Activated CD4-positive, alpha-beta T cell treated with anti-CD3 and anti-CD28 coated beads, Interleukin-10, Interleukin-2, amounts not matched to agents 100 ng/mL and 50 ng/mL, durations not matched to agents 16 hours and 8 hours (primary cell): ENCODE measurements at regions not wholly inside any gene's neighbourhood (a gene's known extent, or its start where the extent isn't known, plus 50 kb on each side); places are given as distances from the start of the nearest gene placed in this dataset.
"Not testable (repeated sequence)": the region's sequence is repeated elsewhere in the genome, so short reads cannot be mapped to it uniquely, and the experiment has no call there.

Source experiments
- DNase-seq: peaks from one replicate; pipeline ENCODE4 v3.0.0-alpha.2; 2020

- no peak for DNase-seq
Observed at GRCh38 chr11:98625526-98625925, 395.2 kb upstream of the CNTN5 start.

DNA sequence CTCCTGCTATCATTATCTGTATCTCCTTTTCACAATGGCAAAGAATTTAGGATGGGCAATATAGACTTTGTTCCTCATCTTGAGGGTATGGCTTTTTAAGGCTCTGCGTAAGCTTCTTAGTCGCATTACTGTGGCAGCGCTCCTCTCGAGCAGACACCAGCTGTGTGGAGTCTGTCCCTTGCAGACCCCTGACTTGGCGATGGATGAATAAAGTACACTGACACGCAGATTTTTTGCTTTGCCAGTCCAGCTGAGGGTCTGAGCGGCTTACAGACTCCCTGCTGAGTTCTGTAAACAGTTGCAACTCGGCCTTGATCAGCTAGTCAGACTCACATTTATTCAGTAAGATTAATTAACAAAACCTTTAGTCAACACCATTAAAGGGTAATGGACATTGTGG is 390.0 kb upstream of the CNTN5 start:
- DNase-seq, result no peak

- DNase-seq, result no peak
Observed at GRCh38 chr11:98657711-98658110, 363.0 kb upstream of the CNTN5 start.

GRCh38 chr11:98659431-98659830 is 361.3 kb upstream of the CNTN5 start:
- DNase-seq, result no peak

DNA sequence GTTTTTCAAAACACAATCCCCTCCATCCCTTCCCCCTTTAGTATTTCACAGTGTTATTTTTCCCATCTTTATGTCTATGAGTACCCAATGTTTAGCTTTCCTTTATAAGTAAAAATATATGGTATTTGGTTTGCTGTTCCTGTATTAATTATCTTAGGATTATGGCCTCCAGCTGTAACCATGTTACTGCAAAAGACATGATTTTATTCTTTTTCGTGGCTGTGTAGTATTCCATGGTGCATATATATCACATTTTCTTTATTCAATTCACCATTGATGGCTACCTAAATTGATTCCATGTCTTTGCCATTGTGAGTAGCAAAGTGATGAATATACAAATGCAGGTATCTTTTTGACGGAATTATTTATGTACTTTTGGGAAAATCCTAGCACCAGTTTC is 346.4 kb upstream of the CNTN5 start:
- DNase-seq, result no peak

GRCh38 chr11:98679673-98680072 is 341.1 kb upstream of the CNTN5 start:
- DNase-seq, result no peak

- no peak for DNase-seq
Observed at GRCh38 chr11:98701541-98701940, 319.2 kb upstream of the CNTN5 start.

DNA sequence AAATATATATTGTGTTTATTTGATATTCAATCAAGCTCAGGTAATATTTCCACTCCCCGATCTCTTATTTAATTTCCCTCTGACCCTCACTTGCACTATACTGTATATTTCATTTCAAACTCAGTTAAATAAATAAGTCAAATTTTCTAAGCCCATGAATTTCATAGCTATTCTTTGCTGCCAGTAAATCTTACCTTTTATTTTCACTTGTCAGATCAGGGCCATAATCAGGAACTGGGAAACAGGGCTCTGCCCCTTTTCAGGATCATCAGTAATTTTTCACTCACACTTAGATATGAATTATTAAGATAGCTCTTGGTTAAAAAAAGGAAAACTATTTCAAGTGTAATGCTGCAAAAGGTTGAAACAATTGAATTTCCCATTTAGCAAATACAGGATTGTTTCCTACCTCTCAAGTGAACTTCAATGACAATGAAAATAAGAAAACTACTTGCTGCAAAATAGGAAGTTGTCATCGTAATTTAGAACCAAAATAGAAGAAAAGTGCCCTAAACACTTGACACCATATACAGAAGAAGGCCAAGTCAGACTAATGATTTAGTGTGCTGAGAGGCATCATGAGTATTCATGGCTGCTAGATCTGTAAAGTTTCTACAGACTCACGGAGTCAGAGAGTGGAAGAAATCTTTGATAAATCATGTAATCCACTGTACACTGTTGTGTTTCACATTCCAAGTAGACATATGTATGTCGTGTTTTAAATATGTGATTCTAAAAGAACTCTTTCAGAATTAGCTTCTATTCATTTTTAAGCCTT is 316.8 kb upstream of the CNTN5 start:
- DNase-seq, result no peak

- no peak for DNase-seq
Observed at GRCh38 chr11:98710026-98710425, 310.7 kb upstream of the CNTN5 start.

GRCh38 chr11:98710986-98711385 is 309.8 kb upstream of the CNTN5 start:
- no peak for DNase-seq

DNA sequence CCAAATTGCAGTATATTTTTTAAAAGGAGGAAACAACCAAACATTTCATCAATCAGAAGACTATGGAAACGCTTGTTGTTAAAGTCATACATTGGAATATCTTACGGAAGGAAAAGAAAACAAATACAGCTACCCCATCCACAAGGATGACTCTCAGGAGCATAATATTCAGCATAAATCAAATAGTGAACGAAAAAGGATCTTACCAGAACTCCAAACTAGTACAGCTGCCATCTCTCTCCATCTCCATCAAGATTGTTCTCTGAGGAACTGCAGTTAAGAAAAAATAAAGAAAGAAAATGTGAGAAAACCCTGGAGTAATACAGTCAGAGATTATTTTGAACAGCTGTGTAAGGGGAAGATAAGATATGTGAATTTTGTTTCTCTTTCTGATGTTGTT is 299.8 kb upstream of the CNTN5 start:
- no peak for DNase-seq

DNA sequence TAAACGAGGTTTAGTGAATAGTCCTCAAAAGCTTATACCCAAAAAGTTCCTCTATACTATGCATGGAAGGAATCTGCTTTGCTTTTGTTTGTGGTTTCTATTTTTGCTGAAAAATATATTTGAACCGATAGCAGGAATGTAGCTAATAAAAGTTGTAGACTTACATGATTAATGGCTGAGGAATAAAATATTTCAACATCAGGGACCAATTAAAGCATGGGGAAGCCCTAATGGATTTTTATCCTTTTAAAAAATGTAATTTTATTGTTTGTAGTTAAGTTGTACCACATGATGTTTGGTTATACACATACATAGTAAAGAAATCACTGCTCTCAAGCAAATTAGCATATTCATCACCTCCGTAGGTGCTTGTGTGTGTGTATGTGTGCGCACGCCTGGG is 295.3 kb upstream of the CNTN5 start:
- DNase-seq, result no peak

DNA sequence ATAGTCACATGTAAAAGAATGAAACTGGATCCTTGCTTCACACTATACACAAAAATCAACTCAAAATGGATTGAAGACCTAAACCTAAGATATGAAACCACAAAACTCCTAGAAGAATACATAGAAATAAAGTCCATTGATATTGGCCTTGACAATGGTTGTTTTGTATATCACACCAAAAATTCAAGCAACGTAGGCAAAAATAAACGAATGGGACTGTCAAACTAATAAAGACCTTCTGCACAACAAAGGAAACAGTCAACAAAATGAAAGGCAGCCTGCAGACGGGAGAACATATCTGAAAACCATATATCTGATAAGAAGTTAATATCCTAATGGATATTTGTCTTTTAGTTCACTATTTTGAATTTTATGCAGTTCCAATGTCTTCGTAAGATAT is 292.3 kb upstream of the CNTN5 start:
- DNase-seq, result no peak

GRCh38 chr11:98729118-98729517 is 291.6 kb upstream of the CNTN5 start:
- DNase-seq, result no peak

- no peak for DNase-seq
Observed at GRCh38 chr11:98732947-98733346, 287.8 kb upstream of the CNTN5 start.

DNA sequence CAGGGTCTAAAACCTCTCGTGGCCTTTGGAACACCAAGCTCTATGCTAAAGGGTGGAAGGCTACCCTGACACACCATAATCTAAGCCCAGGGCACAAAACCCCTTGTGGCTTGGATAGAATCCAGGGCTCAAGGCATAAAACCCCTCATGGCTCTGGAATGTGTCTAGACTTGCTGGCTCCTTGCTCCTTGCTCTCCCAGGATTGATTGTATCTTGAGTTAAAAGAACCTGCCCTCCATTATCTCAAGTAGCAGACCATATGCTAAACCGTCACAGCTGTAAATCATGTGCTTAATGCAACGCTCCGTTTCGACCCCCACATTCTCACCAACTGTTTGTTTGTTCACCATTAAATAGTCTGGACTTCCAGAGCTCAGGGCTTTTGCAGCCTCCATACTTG is 287.4 kb upstream of the CNTN5 start:
- not testable (repeated sequence) for DNase-seq

DNA sequence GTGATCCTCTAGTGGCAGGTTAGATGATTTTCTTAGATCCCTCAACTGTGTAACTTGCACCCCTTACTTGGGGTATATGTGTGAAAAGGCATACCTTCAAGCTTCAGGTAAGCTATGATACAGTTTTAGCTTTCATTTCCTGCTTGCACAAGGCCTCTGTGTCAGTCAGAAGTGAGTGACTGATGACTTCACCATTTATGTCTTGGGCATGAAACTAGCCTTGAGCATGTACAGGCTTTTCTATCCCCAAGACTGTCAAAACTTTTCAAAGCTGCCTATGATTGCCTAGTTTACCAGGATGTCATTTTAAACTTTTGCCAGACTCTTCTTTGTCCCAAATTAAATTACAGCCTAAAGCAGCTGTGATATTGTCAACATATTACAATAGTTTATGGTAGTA is 286.1 kb upstream of the CNTN5 start:
- DNase-seq, result no peak

GRCh38 chr11:98736833-98737232 is 283.9 kb upstream of the CNTN5 start:
- no peak for DNase-seq

DNA sequence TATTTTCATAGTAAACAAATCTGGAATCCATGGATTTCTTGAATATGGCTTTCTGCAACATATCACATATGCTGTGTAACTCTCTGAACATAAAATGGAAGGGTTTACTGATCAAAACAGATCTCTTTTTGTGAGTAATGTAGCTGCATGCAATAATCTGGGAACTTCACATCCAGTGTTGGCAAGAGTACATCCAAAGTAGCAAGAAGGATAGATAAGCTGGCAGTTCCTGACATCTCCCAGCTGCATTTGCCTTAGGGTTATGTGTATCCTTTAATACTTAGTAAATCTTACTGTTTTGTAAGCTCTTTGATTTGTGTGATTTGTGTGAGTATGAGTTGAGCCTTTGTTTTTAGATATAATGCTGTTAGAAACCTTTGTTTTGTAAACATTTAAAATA is 280.4 kb upstream of the CNTN5 start:
- no peak for DNase-seq

DNA sequence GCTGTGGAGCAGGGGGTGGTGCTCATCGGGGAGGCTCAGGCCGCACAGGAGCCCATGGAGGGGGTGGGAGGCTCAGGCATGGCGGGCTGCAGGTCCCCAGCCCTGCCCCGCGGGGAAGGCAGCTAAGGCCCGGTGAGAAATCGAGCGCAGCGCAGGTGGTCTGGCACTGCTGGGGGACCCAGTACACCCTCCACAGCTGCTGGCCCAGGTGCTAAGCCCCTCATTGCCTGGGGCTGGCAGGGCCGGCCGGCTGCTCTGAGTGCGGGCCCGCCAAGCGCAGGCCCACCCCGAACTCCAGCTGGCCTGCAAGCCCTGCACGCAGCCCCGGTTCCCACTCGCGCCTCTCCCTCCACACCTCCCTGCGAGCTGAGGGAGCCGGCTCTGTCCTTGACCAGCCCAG is 257.3 kb upstream of the CNTN5 start:
- not testable (repeated sequence) for DNase-seq

DNA sequence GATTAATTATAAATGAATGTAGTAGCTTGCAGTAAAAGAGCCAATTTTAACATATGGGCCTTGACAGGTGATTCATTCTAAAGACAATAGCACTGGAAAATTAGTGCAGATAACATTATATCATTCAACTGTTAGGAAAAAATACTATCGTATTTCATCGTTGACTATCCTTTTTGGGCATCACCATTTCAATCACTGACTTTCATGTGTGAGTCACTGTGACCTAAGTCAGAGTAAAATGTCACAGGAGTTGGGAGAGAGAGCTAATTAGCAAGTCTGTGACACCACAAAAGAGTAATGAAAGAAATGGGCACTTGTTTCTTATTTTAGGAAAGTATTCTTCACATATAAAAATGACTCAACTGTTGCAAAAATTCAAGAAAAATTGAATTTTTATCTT is 253.8 kb upstream of the CNTN5 start:
- no peak for DNase-seq

GRCh38 chr11:98770046-98770445 is 250.7 kb upstream of the CNTN5 start:
- not testable (repeated sequence) for DNase-seq

DNA sequence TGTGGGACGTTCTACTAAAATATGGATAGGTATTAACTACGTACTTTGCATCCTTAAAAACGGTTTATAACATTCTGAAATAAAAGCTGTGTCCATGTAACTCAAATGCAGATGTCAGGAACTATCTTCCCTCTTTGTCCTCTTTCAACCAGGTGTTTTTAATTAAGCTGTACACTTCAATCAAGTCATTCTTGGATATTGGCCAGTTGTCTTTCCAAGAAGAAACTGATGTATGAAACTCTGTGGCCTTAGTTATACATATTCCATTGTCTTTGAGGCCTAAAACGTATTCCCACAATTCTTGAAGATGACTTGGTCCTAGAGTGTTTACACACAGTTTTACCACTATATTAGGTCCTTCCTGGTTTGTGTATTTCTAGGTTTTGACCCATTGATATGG is 249.0 kb upstream of the CNTN5 start:
- DNase-seq, result no peak

DNA sequence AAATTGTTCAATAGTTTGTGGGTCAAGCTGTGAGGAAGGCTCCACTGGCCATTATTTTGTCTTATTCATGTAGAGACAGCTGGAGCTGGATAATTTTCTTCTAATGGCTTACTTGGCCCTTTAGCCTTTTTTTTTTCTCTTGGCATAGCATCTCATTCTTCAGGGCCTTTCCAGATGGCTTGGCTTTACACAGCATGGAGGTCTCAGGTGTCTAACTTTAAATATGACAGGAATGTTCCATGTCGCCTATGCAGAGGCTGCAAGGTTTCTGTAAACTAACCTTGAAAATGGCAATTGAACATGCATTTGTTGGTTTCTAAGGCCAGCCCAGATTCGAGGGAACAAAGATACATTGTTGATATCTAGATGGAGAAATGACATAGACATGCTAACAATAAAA is 247.9 kb upstream of the CNTN5 start:
- DNase-seq, result no peak

DNA sequence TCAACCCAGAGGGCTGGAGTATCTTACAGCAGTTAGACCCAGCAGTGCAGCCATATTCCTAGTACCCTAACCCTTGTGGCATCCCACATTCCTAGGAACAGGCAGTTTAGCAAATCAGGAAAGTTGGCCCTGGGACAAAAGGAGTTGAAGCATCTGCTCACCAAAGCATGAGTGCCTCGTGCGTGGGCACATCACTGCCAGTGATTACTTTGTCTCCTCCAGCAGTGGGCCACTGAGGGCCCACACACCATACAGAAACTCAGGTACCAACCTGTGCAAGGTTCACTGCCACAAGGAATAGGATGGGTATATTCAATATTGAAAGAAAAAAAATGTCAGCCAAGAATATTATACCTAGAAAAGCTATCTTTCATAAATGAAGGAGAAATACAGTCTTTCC is 227.5 kb upstream of the CNTN5 start:
- DNase-seq, result no peak
